Activated T-cell treated with anti-CD3 and anti-CD28 coated beads, Interleukin-2, amount 50 U/mL, for 24 hours (primary cell): ENCODE measurements at regions not wholly inside any gene's neighbourhood (a gene's known extent, or its start where the extent isn't known, plus 50 kb on each side); places are given as distances from the start of the nearest gene placed in this dataset.

Experiments used
- DNase-seq: peaks from one replicate; pipeline ENCODE4 v3.0.0-alpha.2; 2020
- H3K27ac Mint-ChIP-seq: 2 replicates; pipeline ENCODE4 v1.8.0; 2020; ENCODE audit warnings: mild to moderate bottlenecking, mixed read lengths
- H3K27me3 Mint-ChIP-seq: 2 replicates; pipeline ENCODE4 v1.8.0; 2020; ENCODE audit warnings: mixed read lengths
- H3K36me3 Mint-ChIP-seq: 2 replicates; pipeline ENCODE4 v1.8.0; 2020; ENCODE audit warnings: low read depth, mixed read lengths
- H3K4me1 Mint-ChIP-seq: 2 replicates; pipeline ENCODE4 v1.8.0; 2020; ENCODE audit warnings: low read depth, mixed read lengths
- H3K4me3 Mint-ChIP-seq: 2 replicates; pipeline ENCODE4 v1.8.0; 2020; ENCODE audit warnings: mild to moderate bottlenecking, moderate library complexity, mixed read lengths
- H3K9me3 Mint-ChIP-seq: 2 replicates; pipeline ENCODE4 v1.8.0; 2020; ENCODE audit warnings: mixed read lengths

DNA sequence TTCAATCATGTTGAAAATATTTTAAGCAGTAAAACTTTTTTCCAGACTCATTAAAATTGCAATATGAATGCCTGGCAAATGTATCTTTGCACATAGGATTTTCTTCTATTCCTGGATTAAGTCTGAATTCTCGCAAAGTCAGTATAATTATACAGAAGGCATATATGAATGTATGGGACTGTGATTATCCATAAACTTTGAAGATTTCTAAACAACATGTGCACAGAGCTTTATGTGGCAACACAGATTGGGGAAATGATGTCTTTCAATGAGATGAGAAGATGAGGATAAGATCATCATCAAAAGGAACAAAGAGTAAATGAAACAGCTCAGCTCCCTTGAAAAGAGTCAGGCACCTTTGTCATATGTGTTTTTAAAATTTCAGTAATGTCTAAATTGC, 635.3 kb downstream of the CDH11 start:
- Mint-ChIP-seq H3K9me3 (peaks cover 30% of the 10 kb centered on the region), H3K27ac (no peak overlapping the region), H3K4me1 (no peaks in the 10 kb centered on the region), H3K27me3 (no peaks in the 10 kb centered on the region), H3K36me3 (no peaks in the 10 kb centered on the region), H3K4me3 (no peak overlapping the region)
- DNase-seq = no peak

GRCh38 chr16:64481497-64481896, 640.4 kb downstream of the CDH11 start:
- H3K27me3 Mint-ChIP-seq = no peaks in the 10 kb centered on the region
- H3K27ac Mint-ChIP-seq = no peak overlapping the region
- peaks cover 24% of the 10 kb centered on the region for H3K9me3 Mint-ChIP-seq
- no peak overlapping the region for H3K4me3 Mint-ChIP-seq
- DNase-seq = no peak
- no peaks in the 10 kb centered on the region for H3K4me1 Mint-ChIP-seq
- no peaks in the 10 kb centered on the region for H3K36me3 Mint-ChIP-seq

- Mint-ChIP-seq H3K4me1 (no peaks in the 10 kb centered on the region), H3K9me3 (peaks cover 31% of the 10 kb centered on the region), H3K27ac (no peak overlapping the region), H3K4me3 (no peak overlapping the region), H3K36me3 (no peaks in the 10 kb centered on the region), H3K27me3 (no peaks in the 10 kb centered on the region)
- DNase-seq = no peak
Measured at GRCh38 chr16:64478252-64478906, 643.5 kb downstream of the CDH11 start.

- Mint-ChIP-seq H3K4me1 (no peaks in the 10 kb centered on the region), H3K36me3 (no peaks in the 10 kb centered on the region), H3K4me3 (no peak overlapping the region), H3K27me3 (no peaks in the 10 kb centered on the region), H3K9me3 (peaks cover 37% of the 10 kb centered on the region), H3K27ac (no peak overlapping the region)
- no peak for DNase-seq
Measured at GRCh38 chr16:64475627-64476351, 646.1 kb downstream of the CDH11 start.

GRCh38 chr16:64470916-64471315, 650.9 kb downstream of the CDH11 start:
- no peak for DNase-seq
- Mint-ChIP-seq H3K4me3 (no peak overlapping the region), H3K36me3 (no peaks in the 10 kb centered on the region), H3K4me1 (no peaks in the 10 kb centered on the region), H3K9me3 (peaks cover 38% of the 10 kb centered on the region), H3K27me3 (no peaks in the 10 kb centered on the region), H3K27ac (no peak overlapping the region)

- H3K27me3 Mint-ChIP-seq = no peaks in the 10 kb centered on the region
- H3K4me3 Mint-ChIP-seq = no peak overlapping the region
- DNase-seq = no peak
- H3K27ac Mint-ChIP-seq = no peak overlapping the region
- no peaks in the 10 kb centered on the region for H3K4me1 Mint-ChIP-seq
- peaks cover 39% of the 10 kb centered on the region for H3K9me3 Mint-ChIP-seq
- no peaks in the 10 kb centered on the region for H3K36me3 Mint-ChIP-seq
Measured at GRCh38 chr16:64469906-64470702, 651.8 kb downstream of the CDH11 start.

DNA sequence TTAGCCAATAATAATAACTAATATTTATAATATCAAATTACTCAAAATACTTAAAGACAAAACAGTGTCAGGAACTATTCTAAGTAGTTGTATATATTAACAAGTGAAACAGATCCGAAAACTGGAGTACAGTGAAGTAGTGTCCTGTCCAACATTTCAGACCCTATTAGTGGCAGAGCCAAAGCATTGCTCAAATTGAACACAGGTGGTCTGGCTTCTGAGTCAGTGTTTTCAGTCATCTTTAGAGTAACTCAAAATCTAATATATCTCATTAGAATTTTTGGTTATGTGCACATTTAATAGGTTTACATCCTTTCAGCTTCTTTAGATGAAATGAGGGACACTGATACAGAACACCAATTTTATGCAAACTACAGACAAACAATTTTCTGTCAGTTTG, 652.5 kb downstream of the CDH11 start:
- Mint-ChIP-seq H3K9me3 (peaks cover 44% of the 10 kb centered on the region), H3K4me1 (no peaks in the 10 kb centered on the region), H3K27ac (no peak overlapping the region), H3K27me3 (no peaks in the 10 kb centered on the region), H3K4me3 (no peak overlapping the region), H3K36me3 (no peaks in the 10 kb centered on the region)
- DNase-seq = no peak

GRCh38 chr16:64468515-64469090, 653.3 kb downstream of the CDH11 start:
- no peaks in the 10 kb centered on the region for H3K36me3 Mint-ChIP-seq
- DNase-seq = no peak
- H3K27ac Mint-ChIP-seq = no peak overlapping the region
- H3K9me3 Mint-ChIP-seq = peaks cover 39% of the 10 kb centered on the region
- no peak overlapping the region for H3K4me3 Mint-ChIP-seq
- no peaks in the 10 kb centered on the region for H3K27me3 Mint-ChIP-seq
- H3K4me1 Mint-ChIP-seq = no peaks in the 10 kb centered on the region

DNA sequence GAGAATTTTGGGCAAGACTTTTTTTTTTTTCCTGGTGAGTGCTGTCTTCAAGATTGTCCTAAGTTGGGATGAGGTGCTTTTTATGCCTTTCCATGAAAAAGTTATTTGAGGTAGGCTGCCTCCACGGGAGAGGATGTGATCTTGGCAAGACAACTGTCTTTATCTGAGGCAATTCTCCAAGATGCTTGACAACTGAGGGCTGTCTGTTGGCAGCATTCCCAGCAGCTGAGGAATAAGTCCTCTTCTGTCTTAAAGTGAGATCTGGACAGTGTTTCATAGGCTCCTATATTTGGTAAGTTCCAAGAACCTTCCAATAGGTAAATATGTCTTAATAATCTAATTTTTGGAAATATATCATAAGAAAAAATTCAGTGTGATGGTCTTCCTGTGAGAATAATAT, 662.0 kb downstream of the CDH11 start:
- no peak for DNase-seq
- peaks cover 39% of the 10 kb centered on the region for H3K9me3 Mint-ChIP-seq
- no peaks in the 10 kb centered on the region for H3K4me1 Mint-ChIP-seq
- no peak overlapping the region for H3K27ac Mint-ChIP-seq
- H3K27me3 Mint-ChIP-seq = no peaks in the 10 kb centered on the region
- no peak overlapping the region for H3K4me3 Mint-ChIP-seq
- no peaks in the 10 kb centered on the region for H3K36me3 Mint-ChIP-seq

- DNase-seq = no peak
- H3K27me3 Mint-ChIP-seq = no peaks in the 10 kb centered on the region
- no peaks in the 10 kb centered on the region for H3K4me1 Mint-ChIP-seq
- H3K9me3 Mint-ChIP-seq = peaks cover 39% of the 10 kb centered on the region
- no peak overlapping the region for H3K4me3 Mint-ChIP-seq
- no peak overlapping the region for H3K27ac Mint-ChIP-seq
- no peaks in the 10 kb centered on the region for H3K36me3 Mint-ChIP-seq
Measured at GRCh38 chr16:64459402-64459801, 662.5 kb downstream of the CDH11 start.

DNA sequence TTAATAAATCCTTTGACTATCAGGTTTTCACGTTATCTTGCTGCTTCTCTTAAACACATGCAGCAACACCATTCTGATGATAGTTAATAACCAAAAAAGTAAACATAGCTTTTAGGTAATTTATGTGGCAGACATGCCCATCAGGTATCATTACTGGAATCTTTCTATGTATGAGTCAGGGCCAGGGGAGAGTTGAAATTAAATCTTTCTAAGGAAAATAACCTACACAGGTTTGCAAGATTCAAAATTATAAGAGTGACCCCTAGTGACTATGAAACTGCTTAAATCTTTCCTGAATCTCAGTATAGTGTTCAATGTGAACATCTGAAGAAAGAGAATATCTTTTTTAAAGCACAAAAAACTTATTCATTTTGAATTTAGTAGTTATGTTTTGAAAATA, 666.6 kb downstream of the CDH11 start:
- H3K27me3 Mint-ChIP-seq = no peaks in the 10 kb centered on the region
- DNase-seq = no peak

DNA sequence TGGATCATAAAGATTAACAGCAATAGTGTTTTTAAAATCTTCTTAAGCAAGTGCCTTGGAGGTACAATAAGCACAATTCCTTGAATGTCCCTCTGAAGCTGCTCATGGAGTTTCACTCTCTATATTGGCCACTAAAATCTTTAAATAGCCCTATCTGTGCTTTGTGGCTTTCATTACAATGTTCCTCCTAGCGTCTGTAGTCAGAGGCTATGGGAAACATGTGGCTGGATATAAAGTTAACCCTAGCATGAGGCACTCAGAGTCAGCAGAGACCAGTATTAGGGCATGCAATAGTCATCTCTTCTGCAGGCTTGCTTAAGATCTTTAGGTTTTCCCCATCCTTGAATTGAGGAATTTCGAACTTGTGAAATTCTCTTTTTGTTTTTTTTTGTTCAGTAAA, 668.2 kb downstream of the CDH11 start:
- H3K4me1 Mint-ChIP-seq = no peaks in the 10 kb centered on the region
- peaks cover 27% of the 10 kb centered on the region for H3K9me3 Mint-ChIP-seq
- no peaks in the 10 kb centered on the region for H3K36me3 Mint-ChIP-seq
- no peak for DNase-seq
- no peaks in the 10 kb centered on the region for H3K27me3 Mint-ChIP-seq
- H3K27ac Mint-ChIP-seq = no peak overlapping the region
- H3K4me3 Mint-ChIP-seq = no peak overlapping the region

More for the DNA sequence above, 666.6 kb downstream of the CDH11 start:
- no peaks in the 10 kb centered on the region for H3K36me3 Mint-ChIP-seq
- peaks cover 32% of the 10 kb centered on the region for H3K9me3 Mint-ChIP-seq
- no peak overlapping the region for H3K27ac Mint-ChIP-seq
- H3K4me3 Mint-ChIP-seq = no peak overlapping the region
- no peaks in the 10 kb centered on the region for H3K4me1 Mint-ChIP-seq

DNA sequence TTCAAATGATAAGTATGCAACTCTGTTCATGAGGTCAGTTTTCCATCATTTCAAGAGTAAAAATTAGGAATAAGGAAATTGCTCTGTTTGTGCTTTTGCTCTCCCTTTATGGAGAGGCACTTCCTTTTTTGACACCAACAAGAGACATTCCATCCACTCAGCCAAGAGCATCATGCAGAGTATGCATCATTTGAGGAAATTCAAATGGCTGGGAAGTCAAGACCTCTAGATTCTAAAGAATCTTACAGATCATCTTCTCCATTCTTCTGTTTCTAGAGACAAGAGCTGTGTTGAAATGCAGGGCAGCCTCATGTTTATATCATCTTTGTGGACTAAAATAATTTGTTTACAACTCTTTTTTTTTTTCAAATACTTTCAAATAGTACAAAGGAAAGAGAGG, 669.4 kb downstream of the CDH11 start:
- Mint-ChIP-seq H3K36me3 (no peaks in the 10 kb centered on the region), H3K4me1 (no peaks in the 10 kb centered on the region), H3K9me3 (peaks cover 31% of the 10 kb centered on the region), H3K27ac (no peak overlapping the region), H3K27me3 (no peaks in the 10 kb centered on the region), H3K4me3 (no peak overlapping the region)
- DNase-seq = no peak

GRCh38 chr16:64450177-64450576, 671.7 kb downstream of the CDH11 start:
- DNase-seq = no peak
- Mint-ChIP-seq H3K4me3 (no peak overlapping the region), H3K27me3 (no peaks in the 10 kb centered on the region), H3K9me3 (peaks cover 26% of the 10 kb centered on the region), H3K27ac (no peak overlapping the region), H3K36me3 (no peaks in the 10 kb centered on the region), H3K4me1 (no peaks in the 10 kb centered on the region)

- Mint-ChIP-seq H3K4me3 (no peak overlapping the region), H3K27me3 (no peaks in the 10 kb centered on the region), H3K36me3 (no peaks in the 10 kb centered on the region), H3K4me1 (no peaks in the 10 kb centered on the region), H3K9me3 (peaks cover 23% of the 10 kb centered on the region), H3K27ac (no peak overlapping the region)
- DNase-seq = no peak
Measured at GRCh38 chr16:64449506-64449905, 672.4 kb downstream of the CDH11 start.
